ENCODE measurements at regions not wholly inside any gene's neighbourhood (a gene's known extent, or its start where the extent isn't known, plus 50 kb on each side); places are given as distances from the start of the nearest gene placed in this dataset.

GRCh38 chr2:156956161-156956560, 301.3 kb upstream of the GALNT5 start:
- TF ChIP-seq SP1 (CRISPR knock-in tag; conservative IDR thresholded peaks at IDR 0.05) = no peak
- no peak for TF ChIP-seq CTCF (IDR thresholded peaks at IDR 0.05)
- no peak for TF ChIP-seq MAX (CRISPR knock-in tag; IDR thresholded peaks at IDR 0.05)
- no peak for TF ChIP-seq ZNF263 (CRISPR knock-in tag; IDR thresholded peaks at IDR 0.05; ENCODE audit: low read depth)
- TF ChIP-seq GRHL2 (CRISPR knock-in tag; IDR thresholded peaks at IDR 0.05; ENCODE audit: insufficient replicate concordance, severe bottlenecking) = no peak
- no peak for TF ChIP-seq TEAD4 (CRISPR knock-in tag; IDR thresholded peaks at IDR 0.05)
- no peak for TF ChIP-seq CREM (CRISPR knock-in tag; IDR thresholded peaks at IDR 0.05)
- TF ChIP-seq TP53 (CRISPR knock-in tag; IDR thresholded peaks at IDR 0.05) = no peak
- TF ChIP-seq JUN (CRISPR knock-in tag; IDR thresholded peaks at IDR 0.05) = no peak
- TF ChIP-seq, protein P1, sequence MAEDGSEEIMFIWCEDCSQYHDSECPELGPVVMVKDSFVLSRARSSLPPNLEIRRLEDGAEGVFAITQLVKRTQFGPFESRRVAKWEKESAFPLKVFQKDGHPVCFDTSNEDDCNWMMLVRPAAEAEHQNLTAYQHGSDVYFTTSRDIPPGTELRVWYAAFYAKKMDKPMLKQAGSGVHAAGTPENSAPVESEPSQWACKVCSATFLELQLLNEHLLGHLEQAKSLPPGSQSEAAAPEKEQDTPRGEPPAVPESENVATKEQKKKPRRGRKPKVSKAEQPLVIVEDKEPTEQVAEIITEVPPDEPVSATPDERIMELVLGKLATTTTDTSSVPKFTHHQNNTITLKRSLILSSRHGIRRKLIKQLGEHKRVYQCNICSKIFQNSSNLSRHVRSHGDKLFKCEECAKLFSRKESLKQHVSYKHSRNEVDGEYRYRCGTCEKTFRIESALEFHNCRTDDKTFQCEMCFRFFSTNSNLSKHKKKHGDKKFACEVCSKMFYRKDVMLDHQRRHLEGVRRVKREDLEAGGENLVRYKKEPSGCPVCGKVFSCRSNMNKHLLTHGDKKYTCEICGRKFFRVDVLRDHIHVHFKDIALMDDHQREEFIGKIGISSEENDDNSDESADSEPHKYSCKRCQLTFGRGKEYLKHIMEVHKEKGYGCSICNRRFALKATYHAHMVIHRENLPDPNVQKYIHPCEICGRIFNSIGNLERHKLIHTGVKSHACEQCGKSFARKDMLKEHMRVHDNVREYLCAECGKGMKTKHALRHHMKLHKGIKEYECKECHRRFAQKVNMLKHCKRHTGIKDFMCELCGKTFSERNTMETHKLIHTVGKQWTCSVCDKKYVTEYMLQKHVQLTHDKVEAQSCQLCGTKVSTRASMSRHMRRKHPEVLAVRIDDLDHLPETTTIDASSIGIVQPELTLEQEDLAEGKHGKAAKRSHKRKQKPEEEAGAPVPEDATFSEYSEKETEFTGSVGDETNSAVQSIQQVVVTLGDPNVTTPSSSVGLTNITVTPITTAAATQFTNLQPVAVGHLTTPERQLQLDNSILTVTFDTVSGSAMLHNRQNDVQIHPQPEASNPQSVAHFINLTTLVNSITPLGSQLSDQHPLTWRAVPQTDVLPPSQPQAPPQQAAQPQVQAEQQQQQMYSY (CRISPR knock-in tag; IDR thresholded peaks at IDR 0.05) = no peak
